Adrenal gland (tissue), 5 donors: ENCODE measurements at regions not wholly inside any gene's neighbourhood (a gene's known extent, or its start where the extent isn't known, plus 50 kb on each side); places are given as distances from the start of the nearest gene placed in this dataset.

Source experiments
- CTCF ChIP-seq, 6 experiments: fragments of 450-650 bp in 4 of 6; fragments of 200-600 bp in 2 of 6; sonication (generic) in 1 of 6; IDR thresholded peaks; 1 replicate in 5 of 6; 2 replicates in 1 of 6; pipeline versions ENCODE4 v1.5.1 to v1.8.0; 2016 to 2021; ENCODE audit warnings: antibody characterized with exemption in 6 of 6, mild to moderate bottlenecking in 2 of 6, moderate library complexity in 1 of 6
- POLR2A ChIP-seq, 2 donors: fragments of 450-650 bp; IDR thresholded peaks; one replicate each; pipeline ENCODE4 v1.6.1; 2017; ENCODE audit warnings: antibody characterized with exemption in 2 of 2, mild to moderate bottlenecking in 2 of 2, moderate library complexity in 1 of 2
- donor health status: DM: no; HTN: no; CAD: no.

GRCh38 chr20:60117065-60117464 is 158.8 kb downstream of the CDH26 start:
- no peak for TF ChIP-seq CTCF (IDR thresholded peaks at IDR 0.05)
- no peak for TF ChIP-seq POLR2A (IDR thresholded peaks at IDR 0.05)
